ENCODE measurements at regions not wholly inside any gene's neighbourhood (a gene's known extent, or its start where the extent isn't known, plus 50 kb on each side); places are given as distances from the start of the nearest gene placed in this dataset.
"Not testable (repeated sequence)": the region's sequence is repeated elsewhere in the genome, so short reads cannot be mapped to it uniquely, and the experiment has no call there.

- peak; percentile 80 for DNase-seq
These were observed 101.8 kb upstream of the EIF5 start for GRCh38 chr14:103232031-103232808.

GRCh38 chr14:103232831-103233319, 101.2 kb upstream of the EIF5 start:
- DNase-seq = peak; percentile 33

- no peak for DNase-seq
These were observed 100.7 kb upstream of the EIF5 start for GRCh38 chr14:103233328-103233727.

- not testable (repeated sequence) for DNase-seq
These were observed 99.2 kb upstream of the EIF5 start for GRCh38 chr14:103234826-103235225.

GRCh38 chr14:103235506-103235905, 98.5 kb upstream of the EIF5 start:
- DNase-seq = not testable (repeated sequence)

- no peak for DNase-seq
These were observed 94.3 kb upstream of the EIF5 start for GRCh38 chr14:103239751-103240150.

- DNase-seq = no peak
These were observed 92.5 kb upstream of the EIF5 start for GRCh38 chr14:103241531-103241930.

- DNase-seq = peak; percentile 56
These were observed 90.0 kb upstream of the EIF5 start for GRCh38 chr14:103243764-103244737.

- not testable (repeated sequence) for DNase-seq
These were observed 88.4 kb upstream of the EIF5 start for GRCh38 chr14:103245624-103246031.

GRCh38 chr14:103246070-103246469, 88.0 kb upstream of the EIF5 start:
- DNase-seq = no peak

GRCh38 chr14:103247169-103247606, 86.8 kb upstream of the EIF5 start:
- no peak for DNase-seq

- no peak for DNase-seq
These were observed 83.9 kb upstream of the EIF5 start for GRCh38 chr14:103250181-103250580.

- no peak for DNase-seq
These were observed 83.2 kb upstream of the EIF5 start for GRCh38 chr14:103250874-103251273.

GRCh38 chr14:103255555-103255954, 78.5 kb upstream of the EIF5 start:
- DNase-seq = no peak

- DNase-seq = no peak
These were observed 77.6 kb upstream of the EIF5 start for GRCh38 chr14:103256406-103256805.

GRCh38 chr14:103257211-103257962, 76.7 kb upstream of the EIF5 start:
- DNase-seq = peak; percentile 57

GRCh38 chr14:103258211-103258610, 75.8 kb upstream of the EIF5 start:
- no peak for DNase-seq

- no peak for DNase-seq
These were observed 74.9 kb upstream of the EIF5 start for GRCh38 chr14:103259184-103259583.

GRCh38 chr14:103259801-103260628, 74.0 kb upstream of the EIF5 start:
- no peak for DNase-seq

- peak; percentile 23 for DNase-seq
These were observed 73.4 kb upstream of the EIF5 start for GRCh38 chr14:103260629-103261124.

GRCh38 chr14:103267226-103267910, 66.7 kb upstream of the EIF5 start:
- DNase-seq = no peak
